ENCODE measurements at regions not wholly inside any gene's neighbourhood (a gene's known extent, or its start where the extent isn't known, plus 50 kb on each side); places are given as distances from the start of the nearest gene placed in this dataset.

DNA sequence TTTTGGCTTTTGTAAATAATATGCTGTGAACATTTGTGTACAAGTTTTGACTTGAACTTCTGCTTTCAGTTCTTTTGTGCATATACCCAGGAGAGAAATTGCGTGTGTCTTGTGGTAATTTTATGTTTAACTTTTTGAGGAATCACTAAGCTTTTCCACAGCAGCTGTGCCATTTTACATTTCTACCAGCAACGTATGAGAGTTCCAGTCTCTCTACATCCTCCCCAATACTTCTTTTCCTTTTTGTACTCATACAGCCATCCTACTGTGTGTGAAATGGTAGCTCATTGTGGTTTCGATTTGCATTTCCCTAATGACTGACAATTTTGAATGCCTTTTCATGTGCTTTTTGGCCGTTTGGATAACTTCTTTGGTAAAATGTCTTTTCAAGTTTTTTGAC lies 66.3 kb upstream of the INHBA start:
- DNase-seq (ENCODE audit: low spot score): no peak

DNA sequence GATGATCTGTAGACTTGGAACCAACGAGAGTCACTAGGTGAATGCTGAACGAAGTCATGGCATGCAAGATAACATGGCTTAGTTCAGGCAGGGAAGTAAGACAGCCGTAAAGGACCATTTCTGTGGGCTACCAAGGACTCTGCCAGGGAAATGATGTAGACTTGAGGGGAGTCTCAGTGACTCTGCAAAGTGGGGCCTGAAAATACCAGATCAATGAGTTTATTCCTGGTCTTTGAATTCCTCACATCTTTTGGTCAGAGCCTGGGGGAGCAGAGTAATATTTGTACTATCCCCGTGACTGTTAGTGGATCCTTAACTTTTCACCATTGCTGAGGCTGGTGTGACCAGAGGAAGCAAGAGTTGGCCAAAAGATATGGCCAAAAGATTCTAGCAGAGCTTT lies 60.7 kb upstream of the INHBA start:
- Histone ChIP-seq H3K27ac (ENCODE audit: low read depth in 1 of 2, low read length in 2 of 2) (no peak overlapping the region), H3K4me3 (ENCODE audit: low read depth in 1 of 3, low read length in 3 of 3) (no peak overlapping the region), H3K9ac (ENCODE audit: low read depth in 1 of 2, low read length in 2 of 2) (no peak overlapping the region), H3K9me3 (ENCODE audit: control insufficient read depth in 4 of 4, low read length in 3 of 4) (no peaks in the 10 kb centered on the region), H3K27me3 (ENCODE audit: control insufficient read depth in 4 of 4, insufficient read depth in 4 of 4, low read length in 3 of 4) (no peaks in the 10 kb centered on the region), H3K36me3 (ENCODE audit: control insufficient read depth in 4 of 4, insufficient read depth in 3 of 4, low read depth in 1 of 4, low read length in 3 of 4) (no peaks in the 10 kb centered on the region), H3K4me1 (ENCODE audit: control insufficient read depth in 4 of 4, insufficient read depth in 4 of 4, low read length in 3 of 4) (no peaks in the 10 kb centered on the region)
- DNase-seq (ENCODE audit: low spot score): no peak
- TF ChIP-seq TAF1 (conservative IDR thresholded peaks at IDR 0.05) (no peak), FOXA1 (IDR thresholded peaks at IDR 0.05) (no peak), SP1 (IDR thresholded peaks at IDR 0.05) (no peak), YY1 (IDR thresholded peaks at IDR 0.05) (no peak), NR2F2 (IDR thresholded peaks at IDR 0.05) (no peak)
- TF ChIP-seq, protein P1, sequence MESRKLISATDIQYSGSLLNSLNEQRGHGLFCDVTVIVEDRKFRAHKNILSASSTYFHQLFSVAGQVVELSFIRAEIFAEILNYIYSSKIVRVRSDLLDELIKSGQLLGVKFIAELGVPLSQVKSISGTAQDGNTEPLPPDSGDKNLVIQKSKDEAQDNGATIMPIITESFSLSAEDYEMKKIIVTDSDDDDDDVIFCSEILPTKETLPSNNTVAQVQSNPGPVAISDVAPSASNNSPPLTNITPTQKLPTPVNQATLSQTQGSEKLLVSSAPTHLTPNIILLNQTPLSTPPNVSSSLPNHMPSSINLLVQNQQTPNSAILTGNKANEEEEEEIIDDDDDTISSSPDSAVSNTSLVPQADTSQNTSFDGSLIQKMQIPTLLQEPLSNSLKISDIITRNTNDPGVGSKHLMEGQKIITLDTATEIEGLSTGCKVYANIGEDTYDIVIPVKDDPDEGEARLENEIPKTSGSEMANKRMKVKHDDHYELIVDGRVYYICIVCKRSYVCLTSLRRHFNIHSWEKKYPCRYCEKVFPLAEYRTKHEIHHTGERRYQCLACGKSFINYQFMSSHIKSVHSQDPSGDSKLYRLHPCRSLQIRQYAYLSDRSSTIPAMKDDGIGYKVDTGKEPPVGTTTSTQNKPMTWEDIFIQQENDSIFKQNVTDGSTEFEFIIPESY (IDR thresholded peaks at IDR 0.05): no peak
- TF ChIP-seq, protein P2, sequence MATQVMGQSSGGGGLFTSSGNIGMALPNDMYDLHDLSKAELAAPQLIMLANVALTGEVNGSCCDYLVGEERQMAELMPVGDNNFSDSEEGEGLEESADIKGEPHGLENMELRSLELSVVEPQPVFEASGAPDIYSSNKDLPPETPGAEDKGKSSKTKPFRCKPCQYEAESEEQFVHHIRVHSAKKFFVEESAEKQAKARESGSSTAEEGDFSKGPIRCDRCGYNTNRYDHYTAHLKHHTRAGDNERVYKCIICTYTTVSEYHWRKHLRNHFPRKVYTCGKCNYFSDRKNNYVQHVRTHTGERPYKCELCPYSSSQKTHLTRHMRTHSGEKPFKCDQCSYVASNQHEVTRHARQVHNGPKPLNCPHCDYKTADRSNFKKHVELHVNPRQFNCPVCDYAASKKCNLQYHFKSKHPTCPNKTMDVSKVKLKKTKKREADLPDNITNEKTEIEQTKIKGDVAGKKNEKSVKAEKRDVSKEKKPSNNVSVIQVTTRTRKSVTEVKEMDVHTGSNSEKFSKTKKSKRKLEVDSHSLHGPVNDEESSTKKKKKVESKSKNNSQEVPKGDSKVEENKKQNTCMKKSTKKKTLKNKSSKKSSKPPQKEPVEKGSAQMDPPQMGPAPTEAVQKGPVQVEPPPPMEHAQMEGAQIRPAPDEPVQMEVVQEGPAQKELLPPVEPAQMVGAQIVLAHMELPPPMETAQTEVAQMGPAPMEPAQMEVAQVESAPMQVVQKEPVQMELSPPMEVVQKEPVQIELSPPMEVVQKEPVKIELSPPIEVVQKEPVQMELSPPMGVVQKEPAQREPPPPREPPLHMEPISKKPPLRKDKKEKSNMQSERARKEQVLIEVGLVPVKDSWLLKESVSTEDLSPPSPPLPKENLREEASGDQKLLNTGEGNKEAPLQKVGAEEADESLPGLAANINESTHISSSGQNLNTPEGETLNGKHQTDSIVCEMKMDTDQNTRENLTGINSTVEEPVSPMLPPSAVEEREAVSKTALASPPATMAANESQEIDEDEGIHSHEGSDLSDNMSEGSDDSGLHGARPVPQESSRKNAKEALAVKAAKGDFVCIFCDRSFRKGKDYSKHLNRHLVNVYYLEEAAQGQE (IDR thresholded peaks at IDR 0.05): no peak
- TF ChIP-seq, protein P3, sequence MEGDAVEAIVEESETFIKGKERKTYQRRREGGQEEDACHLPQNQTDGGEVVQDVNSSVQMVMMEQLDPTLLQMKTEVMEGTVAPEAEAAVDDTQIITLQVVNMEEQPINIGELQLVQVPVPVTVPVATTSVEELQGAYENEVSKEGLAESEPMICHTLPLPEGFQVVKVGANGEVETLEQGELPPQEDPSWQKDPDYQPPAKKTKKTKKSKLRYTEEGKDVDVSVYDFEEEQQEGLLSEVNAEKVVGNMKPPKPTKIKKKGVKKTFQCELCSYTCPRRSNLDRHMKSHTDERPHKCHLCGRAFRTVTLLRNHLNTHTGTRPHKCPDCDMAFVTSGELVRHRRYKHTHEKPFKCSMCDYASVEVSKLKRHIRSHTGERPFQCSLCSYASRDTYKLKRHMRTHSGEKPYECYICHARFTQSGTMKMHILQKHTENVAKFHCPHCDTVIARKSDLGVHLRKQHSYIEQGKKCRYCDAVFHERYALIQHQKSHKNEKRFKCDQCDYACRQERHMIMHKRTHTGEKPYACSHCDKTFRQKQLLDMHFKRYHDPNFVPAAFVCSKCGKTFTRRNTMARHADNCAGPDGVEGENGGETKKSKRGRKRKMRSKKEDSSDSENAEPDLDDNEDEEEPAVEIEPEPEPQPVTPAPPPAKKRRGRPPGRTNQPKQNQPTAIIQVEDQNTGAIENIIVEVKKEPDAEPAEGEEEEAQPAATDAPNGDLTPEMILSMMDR (IDR thresholded peaks at IDR 0.05; ENCODE audit: low read depth, low read length, missing input control): no peak
- WGBS: 83% methylated on average over 4 of the region's 4 CpGs

More for the DNA sequence above, 66.3 kb upstream of the INHBA start:
- Histone ChIP-seq H3K9ac (ENCODE audit: low read depth in 1 of 2, low read length in 2 of 2) (no peak overlapping the region), H3K27ac (ENCODE audit: low read depth in 1 of 2, low read length in 2 of 2) (no peak overlapping the region), H3K4me3 (ENCODE audit: low read depth in 1 of 3, low read length in 3 of 3) (no peak overlapping the region), H3K9me3 (ENCODE audit: control insufficient read depth in 4 of 4, low read length in 3 of 4) (no peaks in the 10 kb centered on the region), H3K4me1 (ENCODE audit: control insufficient read depth in 4 of 4, insufficient read depth in 4 of 4, low read length in 3 of 4) (no peaks in the 10 kb centered on the region), H3K27me3 (ENCODE audit: control insufficient read depth in 4 of 4, insufficient read depth in 4 of 4, low read length in 3 of 4) (no peaks in the 10 kb centered on the region), H3K36me3 (ENCODE audit: control insufficient read depth in 4 of 4, insufficient read depth in 3 of 4, low read depth in 1 of 4, low read length in 3 of 4) (no peaks in the 10 kb centered on the region)
- TF ChIP-seq, protein P2 (IDR thresholded peaks at IDR 0.05): no peak
- TF ChIP-seq EGR1 (IDR thresholded peaks at IDR 0.05; ENCODE audit: low read depth in 2 of 2): no peak
- TF ChIP-seq, protein P1 (IDR thresholded peaks at IDR 0.05): no peak
- no peak for TF ChIP-seq SP1 (IDR thresholded peaks at IDR 0.05)
- no peak for TF ChIP-seq HNF4G (IDR thresholded peaks at IDR 0.05)
- WGBS: 76% methylated on average over 4 of the region's 4 CpGs
